Urothelium cell line (cell line): ENCODE measurements at regions not wholly inside any gene's neighbourhood (a gene's known extent, or its start where the extent isn't known, plus 50 kb on each side); places are given as distances from the start of the nearest gene placed in this dataset.

ENCODE experiments used
- DNase-seq: peaks from one replicate; pipeline ENCODE4 v3.0.0; 2011; ENCODE audit warnings: low spot score, mixed read lengths
- FAIRE-seq: peaks from 2 replicates; lab custom pipeline; 2011; peaks lifted over from hg19 to GRCh38; lab: Jason Lieb, UNC

DNA sequence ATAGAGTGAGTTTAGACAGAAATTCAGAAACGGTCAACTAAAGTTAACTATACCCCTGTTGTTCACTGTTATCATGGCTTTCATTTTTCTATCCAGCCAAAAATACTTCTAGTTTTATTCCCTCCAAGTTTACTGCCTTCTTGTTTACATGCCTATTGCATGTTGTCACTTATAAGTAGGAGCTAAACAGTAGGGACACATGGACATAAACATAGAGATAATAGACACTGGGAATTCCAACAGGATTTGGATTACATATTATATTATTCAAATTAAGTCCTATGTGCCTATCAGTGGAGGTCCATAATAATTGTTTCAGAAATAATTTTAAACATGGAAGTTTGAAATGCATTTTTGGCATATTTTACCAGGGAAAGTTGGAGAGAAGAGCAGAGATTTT, 269.1 kb upstream of the ZNF717 start:
- FAIRE-seq, result no peak
- no peak for DNase-seq

GRCh38 chr3:76061654-76062053, 276.3 kb upstream of the ZNF717 start:
- no peak for DNase-seq
- no peak for FAIRE-seq

DNA sequence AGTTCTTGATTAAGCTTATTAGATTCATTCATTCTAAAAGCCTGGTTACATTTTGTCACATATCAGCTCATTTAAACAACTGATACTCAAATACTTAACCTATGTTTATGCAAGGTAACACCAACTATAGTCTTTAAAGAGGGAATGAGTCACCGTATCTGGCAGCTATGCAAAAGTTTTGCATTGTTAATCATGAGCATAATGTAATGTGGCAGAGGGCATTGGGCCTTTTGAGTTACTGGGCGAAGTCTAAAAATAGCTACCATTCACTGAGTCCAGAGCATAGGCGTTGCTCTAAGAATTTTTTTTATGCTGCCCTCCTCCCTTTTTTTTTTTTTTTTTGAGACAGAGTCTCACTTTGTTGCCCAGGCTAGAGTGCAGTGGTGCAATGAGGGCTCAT, 277.7 kb upstream of the ZNF717 start:
- FAIRE-seq, result no peak
- DNase-seq, result peak; percentile 59

DNA sequence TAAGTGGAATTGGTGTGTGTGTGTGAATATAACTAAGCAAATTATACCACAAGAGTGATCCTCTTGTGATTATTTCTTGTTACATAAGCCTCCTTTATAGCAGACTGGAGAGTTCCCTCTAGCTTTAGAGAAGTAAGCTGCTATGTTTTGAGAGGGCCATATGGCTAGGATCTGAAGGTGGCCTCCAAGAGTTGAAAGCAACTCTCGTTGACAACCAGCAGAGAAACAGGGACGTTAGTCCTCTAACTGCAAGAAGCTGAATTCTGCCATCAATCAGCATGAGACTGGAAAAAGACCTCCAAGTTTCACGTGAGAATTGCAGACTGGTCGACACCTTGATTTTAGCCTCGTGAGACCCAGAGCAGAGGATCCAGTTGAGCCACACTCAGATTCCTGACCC, 278.5 kb upstream of the ZNF717 start:
- FAIRE-seq, result no peak
- DNase-seq, result no peak

- DNase-seq (no peak), FAIRE-seq (no peak)
Observed at GRCh38 chr3:76065964-76066363, 280.6 kb upstream of the ZNF717 start.

DNA sequence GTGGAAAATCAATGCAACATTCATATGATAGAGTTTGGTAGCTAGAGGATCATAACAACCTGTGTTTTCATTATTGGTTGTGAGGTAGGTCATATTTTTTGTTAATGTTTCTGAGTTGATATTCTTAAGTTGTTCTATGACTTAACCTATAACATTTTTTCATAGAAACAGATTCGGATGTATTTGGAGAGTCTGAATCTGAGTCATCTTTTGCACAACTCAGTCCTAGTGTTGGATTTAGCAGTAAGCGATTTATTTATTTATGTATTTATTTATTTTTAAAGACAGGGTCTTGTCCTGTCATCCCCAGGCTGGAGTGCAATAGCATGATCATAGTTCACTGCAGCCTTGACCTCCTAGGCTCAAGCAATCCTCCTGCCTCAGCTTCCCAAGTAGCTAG, 292.8 kb upstream of the ZNF717 start:
- DNase-seq (no peak), FAIRE-seq (no peak)

DNA sequence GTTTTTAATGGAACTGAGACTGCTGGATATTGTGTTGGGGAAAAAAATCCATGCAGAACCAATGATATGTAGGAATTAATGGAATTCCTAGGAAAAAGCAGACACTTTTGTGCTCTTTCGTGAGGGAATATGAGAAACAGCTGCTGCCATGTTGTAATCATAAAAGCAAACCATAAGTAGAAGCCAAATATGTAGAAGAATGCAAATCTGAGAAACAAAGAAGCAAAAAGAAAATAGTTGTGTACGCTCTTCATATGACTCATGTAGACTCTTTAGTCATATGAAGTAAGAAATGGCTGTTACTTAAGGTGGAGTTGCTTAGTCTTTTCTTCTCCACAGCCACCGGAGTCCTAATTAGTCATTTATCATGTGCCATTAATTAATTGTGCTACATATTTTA, 298.6 kb upstream of the ZNF717 start:
- DNase-seq (no peak), FAIRE-seq (no peak)

DNA sequence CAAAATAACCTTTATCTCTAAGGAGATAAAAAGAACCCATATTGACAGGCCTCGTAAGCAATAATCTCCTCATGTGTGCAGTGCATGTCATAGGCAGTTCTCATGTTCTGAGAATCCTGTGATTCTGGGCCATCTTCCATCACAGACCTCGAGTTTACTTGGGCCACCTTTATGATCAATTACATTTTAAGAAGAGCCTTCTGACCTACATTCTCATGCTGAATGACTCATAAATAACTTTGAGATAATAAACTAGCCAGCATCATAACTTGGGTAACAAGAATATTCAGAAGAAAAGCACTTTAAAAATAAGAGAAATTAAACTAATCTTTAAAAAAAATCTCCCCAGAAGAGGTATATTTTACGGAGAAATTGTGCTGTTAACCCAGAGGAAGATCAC, 310.7 kb upstream of the ZNF717 start:
- no peak for FAIRE-seq
- DNase-seq, result no peak

- FAIRE-seq (no peak), DNase-seq (no peak)
Observed at GRCh38 chr3:76096836-76097588, 311.7 kb upstream of the ZNF717 start.

DNA sequence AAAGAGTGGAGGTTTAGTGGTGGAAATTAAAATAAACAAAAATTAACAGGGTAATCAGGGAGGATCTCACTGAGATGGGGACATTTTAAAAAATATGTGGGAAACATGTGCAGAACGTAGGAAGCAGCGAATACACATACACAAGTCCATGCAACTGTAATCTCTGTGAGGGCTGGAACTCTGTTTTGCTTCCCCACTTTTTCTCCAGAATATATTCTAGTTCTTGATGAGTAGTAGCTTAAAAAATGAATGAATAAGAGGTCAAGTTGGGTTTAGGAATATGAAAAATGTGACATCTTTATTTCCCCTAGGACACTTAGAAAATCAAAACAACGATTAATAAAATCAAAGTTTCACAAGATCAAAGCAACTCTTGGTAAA, 312.2 kb upstream of the ZNF717 start:
- DNase-seq (no peak), FAIRE-seq (no peak)

DNA sequence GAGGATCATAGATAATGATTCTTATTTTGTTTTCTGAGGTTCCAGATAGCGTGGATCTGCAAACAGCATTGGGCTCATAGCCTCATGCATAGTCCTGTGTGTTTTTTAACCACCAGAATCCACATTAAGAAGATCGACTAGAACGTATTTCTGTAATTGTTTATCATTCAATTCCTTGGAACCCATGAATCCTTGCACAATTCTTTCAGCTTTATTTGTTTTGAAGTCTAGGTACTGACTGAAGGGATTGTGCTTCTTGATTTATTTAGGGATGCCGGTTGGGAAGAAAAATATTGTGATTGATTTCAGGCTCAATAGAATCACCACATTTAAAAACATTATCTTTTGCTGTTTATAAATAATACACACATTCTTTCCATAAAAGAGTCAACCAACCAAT, 314.6 kb upstream of the ZNF717 start:
- no peak for FAIRE-seq

GRCh38 chr3:76107935-76108570, 322.7 kb upstream of the ZNF717 start:
- DNase-seq, result peak; percentile 26

More for the DNA sequence above, 314.6 kb upstream of the ZNF717 start:
- DNase-seq, result no peak

GRCh38 chr3:76111808-76112207, 326.5 kb upstream of the ZNF717 start:
- FAIRE-seq, result no peak
- no peak for DNase-seq

More at GRCh38 chr3:76107935-76108570, 322.7 kb upstream of the ZNF717 start:
- no peak for FAIRE-seq

GRCh38 chr3:76122007-76122406, 336.7 kb upstream of the ZNF717 start:
- DNase-seq, result no peak

DNA sequence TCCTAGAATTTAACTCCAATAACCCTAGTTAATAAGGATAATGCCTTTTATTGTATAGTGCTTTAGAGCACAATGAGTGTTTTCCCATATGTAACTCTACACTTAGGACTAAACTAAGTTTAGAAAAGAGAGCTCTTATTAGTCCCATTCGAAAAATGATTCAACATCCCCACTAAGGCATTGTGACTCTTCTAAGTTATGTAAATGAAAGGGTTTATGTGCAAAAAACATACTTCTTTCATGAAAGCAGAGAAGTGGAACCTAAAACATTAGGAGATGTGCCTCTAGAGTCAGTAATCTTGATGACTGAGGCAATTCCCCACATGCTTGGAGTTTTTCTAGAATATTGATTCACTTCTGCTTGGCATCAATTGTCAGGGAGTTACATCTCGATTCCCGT, 344.1 kb upstream of the ZNF717 start:
- FAIRE-seq (no peak), DNase-seq (no peak)

More at GRCh38 chr3:76122007-76122406, 336.7 kb upstream of the ZNF717 start:
- no peak for FAIRE-seq

GRCh38 chr3:76131396-76132153, 346.2 kb upstream of the ZNF717 start:
- no peak for FAIRE-seq
- DNase-seq, result peak; percentile 17

- DNase-seq (peak; percentile 9), FAIRE-seq (no peak)
Observed at GRCh38 chr3:76132154-76132470, 346.8 kb upstream of the ZNF717 start.

- peak; percentile 7 for DNase-seq
- no peak for FAIRE-seq
Observed at GRCh38 chr3:76134166-76134565, 348.8 kb upstream of the ZNF717 start.

DNA sequence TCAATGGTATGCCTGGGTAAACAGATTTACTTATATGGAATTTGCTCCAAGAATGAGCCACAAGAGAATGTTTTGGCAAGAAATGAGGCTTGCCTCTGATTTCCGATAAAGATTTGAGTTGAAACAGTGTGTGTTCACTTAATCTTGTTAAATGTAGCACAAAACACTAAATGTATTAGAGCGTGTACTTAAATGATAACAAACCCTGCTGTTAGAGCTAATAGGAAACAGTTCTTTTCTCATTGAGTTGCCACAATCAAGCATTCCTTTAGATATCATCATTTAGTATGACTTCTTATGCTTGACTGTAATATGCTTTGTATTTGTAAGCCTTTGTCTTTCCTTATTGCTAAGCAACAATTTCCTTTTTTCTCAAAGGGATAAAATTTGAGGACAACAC, 353.6 kb upstream of the ZNF717 start:
- no peak for DNase-seq
- FAIRE-seq, result no peak

DNA sequence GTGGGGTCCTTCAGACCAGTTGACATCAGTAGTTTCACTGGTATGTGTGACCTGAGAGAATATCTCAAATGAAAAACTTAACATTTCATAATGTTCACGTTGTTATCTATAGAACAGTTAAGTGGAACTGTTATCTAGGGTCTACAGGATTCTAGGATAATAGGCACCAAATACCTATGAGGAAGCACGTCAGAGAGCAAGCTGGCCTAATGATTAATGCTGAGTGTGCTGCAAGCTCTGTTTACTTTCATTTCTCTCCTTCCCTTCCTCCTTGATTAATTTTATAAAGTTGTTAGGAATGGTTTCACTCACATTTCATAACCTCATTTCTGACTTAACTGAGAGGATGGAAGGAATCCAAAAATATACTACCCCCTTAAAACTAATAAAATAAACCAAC, 362.5 kb upstream of the ZNF717 start:
- FAIRE-seq (no peak), DNase-seq (no peak)

DNA sequence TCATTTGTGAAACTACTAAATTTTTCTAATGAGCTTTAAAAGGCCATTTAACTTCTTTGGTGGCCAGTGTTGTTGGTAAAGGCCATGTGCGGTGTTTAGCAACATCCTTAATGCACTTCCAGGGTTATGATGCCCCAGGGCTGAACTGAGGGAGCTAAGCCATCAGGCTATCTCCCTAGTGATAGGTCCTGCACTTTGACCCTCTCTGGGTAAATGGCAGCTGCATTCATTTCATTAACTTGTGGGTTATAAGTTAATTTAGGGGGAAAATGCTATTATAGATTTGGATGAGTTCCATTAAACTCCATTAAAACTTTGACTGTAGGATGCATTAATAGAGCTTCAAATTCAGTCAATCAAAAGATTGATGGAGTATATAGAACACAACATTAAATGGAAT, 366.7 kb upstream of the ZNF717 start:
- FAIRE-seq, result no peak
- no peak for DNase-seq

- FAIRE-seq, result no peak
- DNase-seq, result no peak
Observed at GRCh38 chr3:76161856-76162255, 376.5 kb upstream of the ZNF717 start.
